NB4 (cell line): ENCODE measurements at regions not wholly inside any gene's neighbourhood (a gene's known extent, or its start where the extent isn't known, plus 50 kb on each side); places are given as distances from the start of the nearest gene placed in this dataset.

ENCODE experiments used
- CTCF ChIP-seq: IDR thresholded peaks from one replicate; pipeline ENCODE4 v1.5.1; 2012; ENCODE audit warnings: low read depth, low read length
- POLR2A ChIP-seq: IDR thresholded peaks from 2 replicates; pipeline ENCODE4 v1.6.1; 2011; ENCODE audit warnings: mild to moderate bottlenecking; ENCODE audit not compliant: insufficient read length; ENCODE audit errors: extremely low read depth

DNA sequence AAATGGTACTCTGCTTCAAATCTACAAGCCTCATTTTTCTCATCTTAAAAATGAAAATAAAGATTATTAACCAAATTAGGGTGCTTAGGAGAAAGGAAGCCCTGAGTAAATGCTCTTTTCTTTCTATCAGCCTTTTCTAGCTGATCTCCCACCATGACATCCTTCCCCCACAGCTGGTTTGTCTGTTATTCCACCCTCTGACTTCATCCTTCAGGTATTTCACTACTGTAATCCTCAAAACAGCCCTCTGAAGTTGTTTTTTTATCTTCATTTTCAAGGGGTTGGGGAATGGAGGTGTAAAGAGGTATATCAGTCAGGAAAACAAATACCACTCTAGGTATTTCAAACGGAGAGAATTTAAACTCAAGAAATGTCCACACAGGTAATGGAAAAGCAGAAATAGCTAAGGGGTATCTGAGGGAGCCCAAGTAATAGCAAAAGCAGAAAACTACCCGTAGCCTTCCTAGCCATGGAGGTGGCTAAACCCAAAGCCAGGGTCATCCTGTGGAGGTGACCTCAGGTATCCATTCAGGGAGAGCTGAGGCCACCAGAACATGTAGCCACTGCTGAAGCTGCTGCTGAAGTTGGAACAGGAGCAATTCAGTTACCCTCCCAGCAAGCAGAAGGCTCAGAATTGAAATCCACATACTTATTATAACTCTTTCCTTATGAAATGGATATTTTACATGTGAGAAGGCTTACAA, 990.9 kb upstream of the ACVR2A start:
- no peak for TF ChIP-seq CTCF
- no peak for TF ChIP-seq POLR2A
